Testis (tissue), 2 donors: ENCODE measurements at regions not wholly inside any gene's neighbourhood (a gene's known extent, or its start where the extent isn't known, plus 50 kb on each side); places are given as distances from the start of the nearest gene placed in this dataset.

Experiments
- POLR2A ChIP-seq: fragments of 450-650 bp; IDR thresholded peaks from one replicate; pipeline ENCODE4 v1.6.1; 2017; ENCODE audit warnings: antibody characterized with exemption, mild to moderate bottlenecking, moderate library complexity
- TF ChIP-seq, protein P1 (sequence below), 3 experiments: fragments of 450-650 bp in 2 of 3; fragments of 200-600 bp in 1 of 3; sonication (generic) in 1 of 3; IDR thresholded peaks; one replicate each; pipeline ENCODE4 v1.5.1; 2016 to 2019; ENCODE audit warnings: antibody characterized with exemption in 3 of 3, mild to moderate bottlenecking in 2 of 3, moderate library complexity in 1 of 3

DNA sequence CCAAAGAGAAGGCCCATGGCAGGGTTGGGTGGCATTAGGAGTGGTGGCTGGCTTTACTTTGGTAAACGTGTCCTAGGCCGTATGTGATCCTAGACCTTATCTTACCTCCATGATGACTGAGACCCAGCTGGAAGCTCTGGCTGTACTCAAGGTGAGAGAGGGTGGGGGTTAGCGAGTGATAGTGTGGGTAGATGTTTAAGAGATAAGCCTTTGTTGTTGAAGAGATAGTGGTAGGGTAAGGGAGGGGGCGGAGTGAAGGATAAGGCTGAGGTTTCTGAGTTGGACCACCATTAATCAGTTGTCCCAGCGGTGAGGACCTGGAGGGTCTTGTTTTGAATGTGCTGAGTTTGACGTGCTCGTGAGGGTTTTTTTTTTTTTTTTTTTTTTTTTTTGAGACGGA, 61.5 kb upstream of the ULK4 start:
- TF ChIP-seq, protein P1, sequence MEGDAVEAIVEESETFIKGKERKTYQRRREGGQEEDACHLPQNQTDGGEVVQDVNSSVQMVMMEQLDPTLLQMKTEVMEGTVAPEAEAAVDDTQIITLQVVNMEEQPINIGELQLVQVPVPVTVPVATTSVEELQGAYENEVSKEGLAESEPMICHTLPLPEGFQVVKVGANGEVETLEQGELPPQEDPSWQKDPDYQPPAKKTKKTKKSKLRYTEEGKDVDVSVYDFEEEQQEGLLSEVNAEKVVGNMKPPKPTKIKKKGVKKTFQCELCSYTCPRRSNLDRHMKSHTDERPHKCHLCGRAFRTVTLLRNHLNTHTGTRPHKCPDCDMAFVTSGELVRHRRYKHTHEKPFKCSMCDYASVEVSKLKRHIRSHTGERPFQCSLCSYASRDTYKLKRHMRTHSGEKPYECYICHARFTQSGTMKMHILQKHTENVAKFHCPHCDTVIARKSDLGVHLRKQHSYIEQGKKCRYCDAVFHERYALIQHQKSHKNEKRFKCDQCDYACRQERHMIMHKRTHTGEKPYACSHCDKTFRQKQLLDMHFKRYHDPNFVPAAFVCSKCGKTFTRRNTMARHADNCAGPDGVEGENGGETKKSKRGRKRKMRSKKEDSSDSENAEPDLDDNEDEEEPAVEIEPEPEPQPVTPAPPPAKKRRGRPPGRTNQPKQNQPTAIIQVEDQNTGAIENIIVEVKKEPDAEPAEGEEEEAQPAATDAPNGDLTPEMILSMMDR (IDR thresholded peaks at IDR 0.05): no peak
- TF ChIP-seq POLR2A: no peak
